Islet precursor cell (in vitro differentiated cells): ENCODE measurements at regions not wholly inside any gene's neighbourhood (a gene's known extent, or its start where the extent isn't known, plus 50 kb on each side); places are given as distances from the start of the nearest gene placed in this dataset.
"Not testable (repeated sequence)": the region's sequence is repeated elsewhere in the genome, so short reads cannot be mapped to it uniquely, and the experiment has no call there.

ENCODE experiments used
- DNase-seq: peaks from one replicate; pipeline ENCODE4 v3.0.0-alpha.2; 2018

DNA sequence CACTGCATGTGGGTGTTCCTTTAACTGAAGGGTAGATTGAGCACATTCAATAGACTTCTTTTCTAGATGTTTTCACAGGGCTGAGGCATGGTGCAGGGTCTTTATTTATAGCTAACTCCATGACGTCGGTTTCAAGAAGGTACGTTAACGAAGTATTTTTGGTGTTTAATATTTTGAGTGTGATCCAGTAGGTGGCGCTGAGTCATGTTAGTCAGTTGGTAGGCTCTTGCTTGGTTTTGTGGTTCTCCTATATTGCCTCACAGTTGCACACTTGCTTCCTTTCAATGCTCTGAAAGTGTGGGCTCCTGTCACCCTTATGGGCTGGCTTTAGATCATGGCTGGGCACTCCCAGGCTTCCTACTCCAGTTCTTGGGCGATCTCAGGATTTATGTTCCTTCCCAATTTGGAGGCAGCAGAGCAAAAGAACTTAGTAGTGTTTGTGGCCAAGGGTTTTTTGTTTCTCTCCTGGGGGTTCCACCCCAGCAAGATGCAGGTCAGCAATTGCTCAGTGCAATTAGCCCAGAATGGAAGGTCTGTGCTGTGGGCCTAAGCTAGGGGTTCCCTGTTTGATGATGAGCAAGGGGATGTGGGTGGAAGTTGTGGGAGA lies 471.6 kb upstream of the FOXG1 start:
- DNase-seq = no peak

DNA sequence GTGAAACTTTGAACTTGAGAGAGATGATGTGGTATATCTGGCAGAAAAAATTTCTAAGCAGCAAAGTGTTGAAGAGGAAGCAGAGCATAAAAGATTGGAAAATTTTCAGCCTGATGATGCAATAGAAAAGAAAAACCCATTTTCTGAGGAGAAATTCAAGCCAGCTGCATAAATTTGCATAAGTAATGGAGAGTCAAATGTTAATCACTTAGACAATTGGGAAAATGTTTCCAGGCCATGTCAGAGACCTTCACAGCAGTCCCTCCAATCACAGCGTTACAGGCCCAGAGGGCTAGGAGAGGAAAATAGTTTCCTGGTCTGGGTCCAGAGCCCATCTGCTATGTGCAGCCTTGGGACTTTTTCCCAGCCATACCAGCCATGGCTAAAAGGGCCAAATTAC lies 469.0 kb upstream of the FOXG1 start:
- no peak for DNase-seq

DNA sequence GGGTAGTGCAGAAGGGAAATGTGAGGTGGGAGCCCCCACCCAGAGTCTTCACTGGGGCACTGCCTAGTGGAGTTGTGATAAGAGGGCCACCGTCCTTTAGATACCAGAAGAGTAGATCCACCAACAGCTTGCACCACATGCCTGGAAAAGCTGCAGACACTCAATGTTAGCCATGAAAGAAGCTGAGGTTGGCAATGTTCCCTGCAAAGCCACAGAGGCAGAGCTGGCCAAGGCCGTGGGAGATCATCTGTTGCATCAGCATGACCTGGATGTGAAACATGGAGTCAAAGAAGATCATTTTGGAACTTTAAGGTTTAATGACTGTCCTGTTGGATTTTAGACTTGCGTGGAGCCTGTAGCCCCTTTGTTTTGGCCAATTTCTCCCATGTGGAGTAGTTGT lies 468.4 kb upstream of the FOXG1 start:
- no peak for DNase-seq

- DNase-seq = no peak
These were observed 467.4 kb upstream of the FOXG1 start for GRCh38 chr14:28299227-28299626.

- no peak for DNase-seq
These were observed 466.2 kb upstream of the FOXG1 start for GRCh38 chr14:28300356-28300755.

- DNase-seq = peak; percentile 51
These were observed 465.4 kb upstream of the FOXG1 start for GRCh38 chr14:28301179-28301578.

GRCh38 chr14:28303248-28303647 lies 463.3 kb upstream of the FOXG1 start:
- DNase-seq = no peak

- no peak for DNase-seq
These were observed 460.6 kb upstream of the FOXG1 start for GRCh38 chr14:28305938-28306337.

- DNase-seq = no peak
These were observed 459.1 kb upstream of the FOXG1 start for GRCh38 chr14:28307506-28307905.

DNA sequence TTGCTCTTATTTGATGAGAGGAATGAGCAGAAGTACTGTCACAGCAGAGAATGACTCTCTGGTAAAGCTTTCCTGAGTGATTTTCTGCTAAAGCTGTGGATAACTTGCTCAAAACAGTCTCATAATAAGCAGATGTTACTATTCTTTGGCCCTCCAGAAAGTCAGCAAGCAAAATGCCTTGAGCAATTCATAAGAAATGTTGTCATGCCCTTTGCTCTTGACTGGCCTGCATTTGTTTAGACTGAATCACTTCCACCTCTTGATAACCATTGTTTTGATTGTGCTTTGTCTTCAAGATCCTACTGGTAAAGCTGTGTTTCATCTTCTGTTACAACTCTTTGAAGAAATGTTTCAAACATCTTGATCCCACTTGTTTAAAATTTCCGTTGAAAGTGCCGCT lies 457.9 kb upstream of the FOXG1 start:
- no peak for DNase-seq

DNA sequence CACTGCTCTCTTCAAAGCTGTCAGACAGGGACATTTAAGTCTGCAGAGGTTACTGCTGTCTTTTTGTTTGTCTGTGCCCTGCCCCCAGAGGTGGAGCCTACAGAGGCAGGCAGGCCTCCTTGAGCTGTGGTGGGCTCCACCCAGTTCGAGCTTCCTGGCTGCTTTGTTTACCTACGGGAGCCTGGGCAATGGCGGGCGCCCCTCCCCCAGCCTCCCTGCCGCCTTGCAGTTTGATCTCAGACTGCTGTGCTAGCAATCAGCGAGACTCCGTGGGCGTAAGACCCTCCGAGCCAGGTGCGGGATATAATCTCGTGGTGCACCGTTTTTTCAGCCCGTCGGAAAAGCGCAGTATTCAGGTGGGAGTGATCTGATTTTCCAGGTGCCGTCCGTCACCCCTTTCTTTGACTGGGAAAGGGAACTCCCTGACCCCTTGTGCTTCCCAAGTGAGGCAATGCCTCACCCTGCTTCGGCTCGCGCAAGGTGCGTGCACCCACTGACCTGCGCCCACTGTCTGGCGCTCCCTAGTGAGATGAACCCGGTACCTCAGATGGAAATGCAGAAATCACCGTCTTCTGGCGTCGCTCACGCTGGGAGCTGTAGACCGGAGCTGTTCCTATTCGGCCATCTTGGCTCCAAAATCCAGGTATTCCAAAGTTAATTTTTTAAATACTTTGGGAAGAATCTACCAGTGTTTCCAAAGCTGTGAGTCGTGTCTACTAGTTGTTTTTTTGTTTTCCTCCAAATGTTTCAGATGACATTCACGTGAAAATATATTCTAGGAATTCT lies 448.5 kb upstream of the FOXG1 start:
- not testable (repeated sequence) for DNase-seq

DNA sequence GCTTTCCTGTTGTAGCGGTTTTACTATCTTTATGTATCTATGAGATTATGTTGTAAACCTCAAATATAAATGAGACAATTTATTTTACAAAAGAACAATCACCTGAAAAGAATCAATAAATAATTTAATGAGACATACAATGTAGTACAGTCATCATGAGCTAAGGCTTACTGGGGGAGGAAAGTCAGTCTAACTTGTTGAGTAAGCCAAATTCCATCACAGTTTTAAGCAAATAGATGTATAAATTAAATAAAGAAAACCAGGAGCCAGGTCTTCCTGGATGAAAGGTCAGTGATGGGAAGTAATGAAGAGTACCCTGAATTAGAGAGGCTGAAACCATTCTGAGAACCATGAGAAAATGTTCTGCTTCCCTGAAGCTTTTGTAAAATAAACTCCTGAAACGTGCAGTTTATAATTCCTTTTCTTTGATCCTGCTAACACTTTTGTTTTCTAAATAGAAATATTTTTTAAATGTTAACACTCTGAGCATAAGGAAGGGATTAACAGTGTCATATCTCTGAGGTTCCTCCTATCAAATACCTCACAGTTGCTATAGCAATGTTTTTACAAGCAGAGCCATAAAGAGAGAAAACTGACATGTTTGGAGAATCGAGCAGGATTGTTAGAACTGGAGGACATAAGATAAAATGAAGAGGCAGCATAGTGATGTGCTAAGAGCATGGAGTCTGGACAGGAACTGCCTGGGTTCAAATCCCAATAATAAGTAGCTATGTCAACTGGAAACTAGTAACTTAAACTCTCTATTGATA lies 444.9 kb upstream of the FOXG1 start:
- no peak for DNase-seq

DNA sequence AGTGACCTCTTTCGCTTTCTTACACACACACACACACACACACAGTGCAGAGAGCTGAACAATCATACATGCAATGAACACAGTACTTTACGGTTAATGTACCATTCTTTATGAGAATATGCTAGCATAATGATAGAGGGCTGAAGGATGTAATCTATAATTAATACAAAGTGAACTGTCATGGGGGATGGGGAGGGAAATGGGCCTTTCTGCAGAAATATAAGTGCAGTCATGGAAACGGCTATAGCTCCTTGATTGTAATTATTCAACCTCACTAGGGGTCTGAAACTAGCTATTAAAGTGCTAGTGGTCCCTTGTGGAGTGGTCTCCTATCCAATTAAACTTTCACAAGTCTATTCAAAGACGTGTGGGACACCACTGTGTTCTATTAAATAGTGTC lies 443.2 kb upstream of the FOXG1 start:
- no peak for DNase-seq

- DNase-seq = no peak
These were observed 442.4 kb upstream of the FOXG1 start for GRCh38 chr14:28323951-28324741.

DNA sequence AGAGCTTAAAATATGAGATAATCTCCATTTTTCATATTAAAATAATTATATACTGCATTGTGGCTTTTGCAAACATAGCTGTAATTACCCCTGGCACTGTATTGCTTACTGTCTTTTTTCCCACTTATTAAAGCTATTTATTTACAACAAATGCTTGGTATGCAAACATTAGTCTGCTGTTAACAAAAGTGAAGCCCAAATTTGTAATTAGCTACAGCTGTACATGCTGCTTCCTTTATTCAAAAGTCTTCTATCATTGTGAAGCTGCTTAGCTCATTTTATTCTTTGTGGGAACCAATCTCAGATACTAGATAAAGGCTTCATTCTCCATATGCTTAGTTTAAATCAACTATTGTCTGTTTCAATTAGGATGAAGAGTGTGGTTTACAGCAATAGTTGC lies 425.8 kb upstream of the FOXG1 start:
- DNase-seq = no peak

GRCh38 chr14:28344381-28344780 lies 422.2 kb upstream of the FOXG1 start:
- no peak for DNase-seq

DNA sequence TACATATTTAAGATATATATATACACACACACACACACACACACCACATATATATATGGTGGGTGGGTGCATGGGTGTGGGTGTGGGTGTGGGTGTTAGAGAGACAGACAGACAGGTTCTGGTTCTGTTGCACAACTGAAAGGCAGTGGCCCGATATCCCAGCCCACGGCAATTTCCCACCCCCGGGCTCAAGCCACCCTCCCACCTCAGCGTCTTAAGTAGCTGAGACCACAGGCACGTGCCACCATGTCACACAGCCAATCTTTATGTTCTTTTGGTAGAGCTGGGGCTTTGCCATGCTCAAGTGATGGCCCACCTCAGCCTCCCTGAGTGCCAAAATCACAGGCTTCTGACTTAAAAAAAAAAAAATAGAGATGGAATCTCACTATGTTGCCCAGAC lies 417.8 kb upstream of the FOXG1 start:
- DNase-seq = no peak

- no peak for DNase-seq
These were observed 409.8 kb upstream of the FOXG1 start for GRCh38 chr14:28356819-28357218.

DNA sequence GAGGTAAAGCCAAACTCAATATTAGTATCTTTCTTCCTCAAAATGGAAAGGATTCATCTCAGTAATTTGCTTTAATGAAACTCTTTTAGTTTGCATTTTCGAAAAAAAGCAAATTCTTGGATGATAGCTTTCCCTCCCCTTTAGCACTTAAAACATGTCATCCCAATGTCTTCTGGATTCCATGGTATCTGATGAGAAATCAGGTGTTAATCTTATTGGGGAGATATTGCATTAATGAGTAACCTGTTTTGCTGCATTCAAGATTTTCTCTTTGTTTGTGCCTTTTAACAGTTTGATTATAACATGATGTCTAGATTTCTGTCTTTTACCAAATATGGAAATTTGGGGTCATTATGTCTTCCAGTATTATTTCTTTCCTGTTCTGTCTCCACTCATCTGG lies 405.1 kb upstream of the FOXG1 start:
- no peak for DNase-seq

GRCh38 chr14:28365510-28365909 lies 401.1 kb upstream of the FOXG1 start:
- no peak for DNase-seq

- no peak for DNase-seq
These were observed 392.9 kb upstream of the FOXG1 start for GRCh38 chr14:28373721-28374120.

- DNase-seq = peak; percentile 73
These were observed 391.3 kb upstream of the FOXG1 start for GRCh38 chr14:28375295-28375694.

DNA sequence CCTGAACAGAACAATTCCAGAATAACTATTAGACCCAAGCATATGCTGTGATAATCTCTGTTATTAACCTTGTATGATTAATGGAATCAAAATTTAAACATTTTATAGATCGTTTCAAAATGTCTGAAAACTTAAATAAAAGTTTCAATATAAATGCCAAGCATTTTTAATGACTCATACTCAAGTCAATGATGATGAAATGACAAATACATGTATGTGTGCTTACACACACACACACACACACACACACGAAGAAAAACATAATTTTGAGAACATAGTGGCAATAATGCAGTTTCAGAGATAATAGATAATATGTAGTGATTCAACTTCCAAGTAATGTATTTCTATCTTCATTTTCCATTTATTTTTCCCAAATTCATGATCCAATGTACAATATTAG lies 384.9 kb upstream of the FOXG1 start:
- DNase-seq = no peak
